RPMI7951 (cell line): ENCODE measurements at regions not wholly inside any gene's neighbourhood (a gene's known extent, or its start where the extent isn't known, plus 50 kb on each side); places are given as distances from the start of the nearest gene placed in this dataset.

Source experiments
- DNase-seq: peaks from one replicate; pipeline ENCODE4 v3.0.0-alpha.2; 2012; ENCODE audit warnings: low read depth

DNA sequence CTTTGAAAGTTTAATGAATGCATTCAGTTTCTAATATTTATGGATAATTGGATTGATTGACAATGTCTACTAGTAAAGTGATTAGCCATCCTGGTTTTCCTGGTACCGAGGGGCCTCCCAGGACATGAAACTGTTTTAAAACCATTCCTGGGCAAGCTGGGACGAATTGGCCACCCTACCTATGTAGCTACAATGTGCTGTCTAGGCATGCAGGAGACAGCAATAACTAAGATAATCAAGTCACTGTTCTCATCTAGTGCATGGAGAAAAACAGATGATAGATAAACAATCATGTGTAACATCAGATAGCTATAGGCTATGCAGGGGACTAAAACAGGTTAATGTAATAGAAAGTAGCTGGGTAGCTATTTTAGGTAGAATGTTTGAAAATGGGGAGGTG, 67.1 kb downstream of the PMAIP1 start:
- DNase-seq = no peak

DNA sequence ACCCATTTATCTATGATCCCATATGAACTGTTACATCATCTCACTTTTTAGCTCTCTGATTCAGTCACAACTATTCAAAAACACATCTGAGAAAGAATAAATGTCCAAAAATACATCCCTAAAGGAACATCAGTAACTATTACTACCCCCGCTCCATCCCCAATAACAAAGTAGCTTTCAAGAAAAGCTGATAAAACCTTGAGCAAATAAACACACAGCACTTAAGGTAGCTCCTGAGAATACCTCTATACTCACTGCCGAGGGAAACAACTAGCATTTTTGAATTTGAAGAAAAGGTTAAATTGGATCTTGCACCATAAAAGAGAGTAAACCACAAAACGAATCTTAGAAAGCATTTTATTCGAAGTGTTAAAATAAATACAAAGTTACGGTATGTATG, 63.4 kb downstream of the PMAIP1 start:
- DNase-seq = no peak

DNA sequence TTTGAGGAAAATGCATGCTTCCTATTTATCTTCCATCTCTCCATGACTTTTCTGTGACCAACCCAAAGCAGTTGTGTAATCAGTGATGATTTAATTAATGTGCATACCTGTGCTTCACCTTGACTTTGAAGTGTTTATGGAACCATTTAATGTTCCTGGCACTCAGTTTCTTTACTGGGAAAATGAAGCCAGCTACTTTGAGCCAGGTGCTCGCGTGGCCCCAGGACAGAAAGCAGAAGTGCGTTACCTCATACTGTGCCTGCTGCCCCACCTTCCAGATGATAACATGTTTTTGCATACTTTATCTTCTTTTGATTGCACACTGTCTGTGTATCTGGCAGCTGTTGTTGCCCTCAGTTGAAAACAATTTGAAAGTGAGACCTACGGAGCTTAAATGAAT, 61.3 kb downstream of the PMAIP1 start:
- DNase-seq = no peak

DNA sequence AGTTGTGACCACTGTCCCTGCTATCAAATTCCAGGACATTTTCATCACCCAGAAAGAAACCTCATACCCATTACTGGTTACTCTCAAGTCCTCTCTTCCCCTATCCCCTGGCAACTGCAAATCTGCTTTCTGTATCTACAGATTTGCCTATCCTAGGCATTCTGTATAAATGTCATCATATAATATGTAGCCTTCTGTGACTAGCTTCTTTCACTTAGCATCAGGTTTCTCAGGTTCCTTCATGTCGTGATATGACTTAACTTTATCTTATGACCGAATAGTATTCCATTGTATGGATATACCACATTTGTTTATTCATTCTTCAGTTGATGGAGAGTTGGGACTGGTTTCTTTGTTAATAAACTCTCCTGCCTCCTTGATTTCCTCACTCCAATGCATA, 60.5 kb downstream of the PMAIP1 start:
- DNase-seq = no peak

DNA sequence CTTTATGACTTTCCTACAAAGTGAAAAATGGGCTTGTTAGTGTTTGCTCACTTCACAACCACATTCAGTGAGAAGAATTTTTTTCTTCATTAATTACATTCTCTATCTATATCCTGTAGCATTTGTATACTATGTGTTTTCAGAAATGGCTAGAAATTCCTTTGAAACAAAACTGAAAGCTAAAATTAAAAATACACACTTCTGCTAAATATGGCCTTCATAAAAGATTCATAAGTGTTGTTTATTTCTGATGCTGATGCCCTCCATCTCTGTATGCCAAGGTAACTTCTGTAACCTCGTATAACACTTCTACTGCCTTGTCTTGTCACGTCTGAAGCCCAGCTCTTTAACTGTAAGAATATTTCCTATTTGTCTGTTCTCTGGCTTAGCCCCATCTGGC, 59.8 kb downstream of the PMAIP1 start:
- no peak for DNase-seq

DNA sequence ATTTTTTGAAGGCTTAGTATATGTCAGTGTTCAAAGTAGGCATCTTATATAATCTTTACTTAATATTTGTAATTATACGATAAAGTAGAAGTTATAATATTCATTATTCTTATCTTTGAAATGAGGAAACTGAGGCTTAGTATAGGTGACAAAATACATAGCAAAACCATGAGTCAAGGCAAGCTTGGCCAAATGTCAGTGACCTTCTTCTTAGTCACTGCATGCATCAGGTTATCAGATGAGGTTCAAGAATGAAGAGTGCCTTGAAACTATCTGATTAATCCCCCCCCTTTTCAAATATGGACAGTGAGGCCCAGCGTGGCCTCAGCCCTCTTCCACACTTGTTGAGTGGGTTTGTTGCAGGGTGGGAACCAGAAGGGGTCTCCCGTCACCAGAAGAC, 59.3 kb downstream of the PMAIP1 start:
- DNase-seq = peak; percentile 50

DNA sequence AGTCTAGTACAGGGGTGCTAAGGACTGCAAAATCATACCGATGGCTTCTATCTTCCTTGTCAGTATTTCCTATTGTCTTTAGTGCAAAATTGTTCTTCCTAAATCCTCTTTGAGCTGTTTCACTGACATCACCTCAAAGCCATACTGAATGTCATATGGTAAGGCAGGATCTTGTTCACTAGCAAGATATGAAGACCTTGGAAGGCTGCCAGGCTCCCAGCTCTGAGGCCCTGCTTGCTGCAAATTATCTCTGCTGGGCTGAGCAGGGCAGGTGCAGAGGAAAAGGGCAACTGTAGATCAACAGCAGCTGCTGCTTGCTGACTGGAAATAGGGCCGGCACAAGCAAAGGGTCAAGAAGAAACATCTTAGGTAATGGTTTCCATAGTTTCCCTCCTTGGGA, 58.2 kb downstream of the PMAIP1 start:
- DNase-seq = peak; percentile 88

DNA sequence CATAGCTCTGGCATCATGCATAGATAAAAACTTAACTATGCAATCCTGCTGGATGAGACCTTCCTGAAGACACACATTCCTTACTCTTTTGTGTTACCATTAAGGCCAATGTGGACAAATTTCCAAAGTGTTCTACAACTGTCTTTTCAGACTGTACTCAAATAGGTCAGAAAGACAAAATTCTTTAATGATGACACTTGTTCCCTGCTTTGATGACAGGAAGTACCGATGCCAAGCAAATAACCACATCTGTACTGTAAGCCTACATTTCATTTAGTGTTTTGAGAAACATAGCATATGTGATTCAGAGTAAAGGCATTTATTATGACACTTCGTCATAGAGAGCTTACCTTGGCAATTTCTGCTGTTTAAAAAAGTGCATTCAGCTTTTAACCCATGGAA, 55.0 kb downstream of the PMAIP1 start:
- DNase-seq = peak; percentile 59

DNA sequence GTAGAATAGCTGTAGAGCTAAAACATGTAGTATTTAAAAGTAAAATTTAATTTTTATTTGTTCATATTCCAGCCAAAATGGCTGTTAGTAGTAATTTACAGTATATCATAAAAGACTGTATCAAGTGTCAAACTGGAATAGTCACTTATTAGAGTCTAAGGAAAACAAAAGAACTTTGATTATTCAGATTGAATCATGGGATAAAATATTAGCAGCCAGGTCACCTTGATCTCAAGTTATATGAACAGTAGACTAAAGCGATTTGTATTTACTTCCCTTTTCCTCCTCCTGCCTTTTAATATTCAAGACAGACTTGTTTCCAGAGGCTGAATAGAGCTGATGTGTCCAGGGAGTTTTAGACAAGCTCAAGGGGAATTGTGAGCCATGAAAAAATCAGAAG, 54.4 kb downstream of the PMAIP1 start:
- no peak for DNase-seq
